ENCODE measurements at regions not wholly inside any gene's neighbourhood (a gene's known extent, or its start where the extent isn't known, plus 50 kb on each side); places are given as distances from the start of the nearest gene placed in this dataset.

GRCh38 chr17:54404259-54404658, 496.4 kb upstream of the TOM1L1 start:
- H3K9me3 ChIP-seq (ENCODE audit: low read length): no peaks in the 10 kb centered on the region
- H3K27ac ChIP-seq (ENCODE audit: low read length): no peak overlapping the region
- H3F3A ChIP-seq (ENCODE audit: insufficient read depth, low read length, poor library complexity, severe bottlenecking): no peaks in the 10 kb centered on the region
- no peak overlapping the region for H3K4me3 ChIP-seq (ENCODE audit: low read length)
- H4K20me1 ChIP-seq (ENCODE audit: insufficient read depth): no peaks in the 10 kb centered on the region
- H3K36me3 ChIP-seq (ENCODE audit: insufficient read depth, low read length): no peaks in the 10 kb centered on the region
- H3K9me2 ChIP-seq (ENCODE audit: insufficient read depth, low read length): no peaks in the 10 kb centered on the region
- H3K79me2 ChIP-seq (replicated peaks; ENCODE audit: insufficient read depth, low read length): no peaks in the 10 kb centered on the region
- H3K4me2 ChIP-seq (ENCODE audit: low read length): no peak overlapping the region
- H3K27me3 ChIP-seq (ENCODE audit: insufficient read depth, low read depth, low read length): no peaks in the 10 kb centered on the region
- H2AFZ ChIP-seq (ENCODE audit: low read depth, low read length): no peak overlapping the region
- TF ChIP-seq EZH2 (IDR thresholded peaks at IDR 0.05; ENCODE audit: borderline replicate concordance, insufficient read depth, low read length, poor library complexity, severe bottlenecking) (no peak), EP300 (conservative IDR thresholded peaks at IDR 0.05; ENCODE audit: poor library complexity, severe bottlenecking) (no peak), POLR2AphosphoS5 (IDR thresholded peaks at IDR 0.05) (no peak), REST (IDR thresholded peaks at IDR 0.05; ENCODE audit: borderline replicate concordance) (no peak)
- no peak overlapping the region for H3K9ac ChIP-seq (ENCODE audit: low read length)

DNA sequence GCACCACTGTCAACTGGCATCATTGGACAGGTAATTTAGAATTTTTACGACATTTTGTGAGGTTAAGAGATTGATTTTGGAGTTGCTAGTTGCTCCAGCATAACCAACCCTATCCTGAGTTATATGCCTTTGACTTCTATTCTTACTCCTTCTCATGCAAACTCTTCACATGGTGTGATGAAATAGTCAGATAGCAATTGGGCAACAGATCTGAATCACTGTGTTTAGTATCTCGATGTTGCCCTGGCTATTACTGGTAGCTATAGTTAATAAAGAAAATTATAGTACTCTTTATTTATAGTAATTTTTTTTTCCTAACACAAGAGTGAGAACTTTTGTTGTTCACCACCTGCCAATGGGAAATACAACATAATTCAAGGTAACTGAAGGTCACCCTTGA, 494.8 kb upstream of the TOM1L1 start:
- Histone ChIP-seq H3K27me3 (ENCODE audit: insufficient read depth, low read depth, low read length) (no peaks in the 10 kb centered on the region), H3K9me2 (ENCODE audit: insufficient read depth, low read length) (no peaks in the 10 kb centered on the region), H3K79me2 (replicated peaks; ENCODE audit: insufficient read depth, low read length) (no peaks in the 10 kb centered on the region), H3K27ac (ENCODE audit: low read length) (no peak overlapping the region), H3K4me3 (ENCODE audit: low read length) (no peak overlapping the region), H4K20me1 (ENCODE audit: insufficient read depth) (no peaks in the 10 kb centered on the region), H3K9me3 (ENCODE audit: low read length) (no peaks in the 10 kb centered on the region), H3K9ac (ENCODE audit: low read length) (no peak overlapping the region), H3F3A (ENCODE audit: insufficient read depth, low read length, poor library complexity, severe bottlenecking) (no peaks in the 10 kb centered on the region), H2AFZ (ENCODE audit: low read depth, low read length) (no peak overlapping the region), H3K36me3 (ENCODE audit: insufficient read depth, low read length) (no peaks in the 10 kb centered on the region), H3K4me2 (ENCODE audit: low read length) (no peak overlapping the region)
- TF ChIP-seq MXI1 (conservative IDR thresholded peaks at IDR 0.05; ENCODE audit: poor library complexity, severe bottlenecking) (no peak), EP300 (conservative IDR thresholded peaks at IDR 0.05; ENCODE audit: poor library complexity, severe bottlenecking) (no peak), RAD21 (conservative IDR thresholded peaks at IDR 0.05) (no peak), CTCF (IDR thresholded peaks at IDR 0.05; ENCODE audit: poor library complexity, severe bottlenecking) (no peak), REST (IDR thresholded peaks at IDR 0.05; ENCODE audit: borderline replicate concordance) (no peak), EZH2 (IDR thresholded peaks at IDR 0.05; ENCODE audit: borderline replicate concordance, insufficient read depth, low read length, poor library complexity, severe bottlenecking) (no peak), SMC3 (conservative IDR thresholded peaks at IDR 0.05; ENCODE audit: poor library complexity) (no peak), TAF1 (IDR thresholded peaks at IDR 0.05; ENCODE audit: low read depth) (no peak), POLR2AphosphoS5 (IDR thresholded peaks at IDR 0.05) (no peak)
